HEK293 (cell line): ENCODE measurements at regions not wholly inside any gene's neighbourhood (a gene's known extent, or its start where the extent isn't known, plus 50 kb on each side); places are given as distances from the start of the nearest gene placed in this dataset.

Source experiments
- CTCF ChIA-PET: fragments of 350-600 bp; formaldehyde crosslinking; extraction: SDS; loops from one replicate; lab custom pipeline; 2021; ENCODE audit warnings: antibody characterized with exemption; lab: Yijun Ruan, JAX
- POLR2A ChIA-PET: fragments of 300-600 bp; formaldehyde crosslinking; extraction: SDS; loops from one replicate; lab custom pipeline; 2020; ENCODE audit warnings: antibody characterized with exemption, inconsistent platforms; lab: Yijun Ruan, JAX
- H3K27ac ChIP-seq: fragments of 200-500 bp; sonication (Bioruptor generic); 2 replicates; pipeline ENCODE4 v1.5.1; 2014; ENCODE audit warnings: low read depth, low read length, control low read depth, inconsistent platforms; ENCODE audit errors: extremely low read depth
- H3K36me3 ChIP-seq, 2 experiments: fragments of 200-500 bp in 1 of 2; sonication (Bioruptor generic) in 1 of 2; 1 replicate in 1 of 2; 2 replicates in 1 of 2; pipeline ENCODE4 v1.5.1; 2014 to 2017; ENCODE audit warnings: inconsistent platforms in 2 of 2, low read length in 2 of 2; ENCODE audit not compliant: control insufficient read depth in 2 of 2, insufficient read depth in 1 of 2
- H3K4me1 ChIP-seq: fragments of 200-500 bp; sonication (Bioruptor generic); 2 replicates; pipeline ENCODE4 v1.5.1; 2014; ENCODE audit warnings: mild to moderate bottlenecking, low read length, inconsistent platforms; ENCODE audit not compliant: control insufficient read depth, insufficient read depth
- H3K4me3 ChIP-seq: 2 replicates; pipeline ENCODE4 v1.5.1; 2011; ENCODE audit warnings: low read depth, mild to moderate bottlenecking, control low read depth, low read length, moderate library complexity
- H3K9me3 ChIP-seq: fragments of 200-500 bp; sonication (Bioruptor generic); 2 replicates; pipeline ENCODE4 v1.5.1; 2014; ENCODE audit warnings: low read depth, low read length, inconsistent platforms; ENCODE audit not compliant: control insufficient read depth, insufficient read depth
- ELK4 ChIP-seq: IDR thresholded peaks from 2 replicates; pipeline ENCODE4 v1.6.1; 2011; ENCODE audit warnings: mild to moderate bottlenecking, low read depth, low read length, borderline replicate concordance
- HOXC10 ChIP-seq: sonication (generic); formaldehyde crosslinking; IDR thresholded peaks from 2 replicates; pipeline ENCODE4 v1.8.1; 2023; ENCODE audit warnings: mild to moderate bottlenecking, missing genetic modification reagents
- KLF8 ChIP-seq: fragments of 450-650 bp; formaldehyde crosslinking; IDR thresholded peaks from 2 replicates; pipeline ENCODE4 v1.5.1; 2016; ENCODE audit warnings: missing biosample characterization, missing genetic modification characterization
- SALL2 ChIP-seq: fragments of 450-650 bp; formaldehyde crosslinking; IDR thresholded peaks from 2 replicates; pipeline ENCODE4 v1.5.0; 2017; ENCODE audit warnings: missing biosample characterization, mild to moderate bottlenecking, missing genetic modification characterization, borderline replicate concordance
- SP2 ChIP-seq: fragments of 450-650 bp; formaldehyde crosslinking; IDR thresholded peaks from 2 replicates; pipeline ENCODE4 v1.5.1; 2016; ENCODE audit warnings: missing biosample characterization, missing genetic modification characterization
- ZFHX2 ChIP-seq: fragments of 450-650 bp; formaldehyde crosslinking; conservative IDR thresholded peaks from 2 replicates; pipeline ENCODE4 v1.5.1; 2016; ENCODE audit warnings: missing biosample characterization, missing genetic modification characterization
- ZNF112 ChIP-seq: fragments of 450-650 bp; formaldehyde crosslinking; IDR thresholded peaks from 2 replicates; pipeline ENCODE4 v1.5.0; 2017; ENCODE audit warnings: missing biosample characterization, missing genetic modification characterization
- ZNF114 ChIP-seq: fragments of 450-650 bp; formaldehyde crosslinking; IDR thresholded peaks from 2 replicates; pipeline ENCODE4 v1.5.0; 2017; ENCODE audit warnings: missing biosample characterization, missing genetic modification characterization
- ZNF18 ChIP-seq: fragments of 450-650 bp; formaldehyde crosslinking; IDR thresholded peaks from 2 replicates; pipeline ENCODE4 v1.5.1; 2016; ENCODE audit warnings: missing biosample characterization, missing genetic modification characterization
- ZNF19 ChIP-seq: fragments of 450-650 bp; formaldehyde crosslinking; IDR thresholded peaks from 2 replicates; pipeline ENCODE4; 2016; ENCODE audit warnings: missing biosample characterization, missing genetic modification characterization, low read depth
- ZNF2 ChIP-seq: fragments of 450-650 bp; formaldehyde crosslinking; IDR thresholded peaks from 2 replicates; pipeline ENCODE4 v1.5.1; 2016; ENCODE audit warnings: missing biosample characterization, missing genetic modification characterization
- ZNF214 ChIP-seq: fragments of 450-650 bp; formaldehyde crosslinking; IDR thresholded peaks from 2 replicates; pipeline ENCODE4 v1.5.1; 2017; ENCODE audit warnings: missing biosample characterization, mild to moderate bottlenecking, missing genetic modification characterization, borderline replicate concordance
- ZNF223 ChIP-seq: fragments of 450-650 bp; formaldehyde crosslinking; IDR thresholded peaks from 2 replicates; pipeline ENCODE4 v1.5.1; 2016; ENCODE audit warnings: missing biosample characterization, missing genetic modification characterization
- ZNF335 ChIP-seq: fragments of 450-650 bp; formaldehyde crosslinking; conservative IDR thresholded peaks from 2 replicates; pipeline ENCODE4 v1.5.1; 2016; ENCODE audit warnings: missing biosample characterization, missing genetic modification characterization
- ZNF423 ChIP-seq: fragments of 450-650 bp; formaldehyde crosslinking; IDR thresholded peaks from 2 replicates; pipeline ENCODE4 v1.5.1; 2016; ENCODE audit warnings: missing biosample characterization, missing genetic modification characterization
- ZNF433 ChIP-seq: fragments of 450-650 bp; formaldehyde crosslinking; IDR thresholded peaks from 2 replicates; pipeline ENCODE4 v1.5.1; 2016; ENCODE audit warnings: missing biosample characterization, missing genetic modification characterization, low read depth
- ZNF548 ChIP-seq: fragments of 450-650 bp; formaldehyde crosslinking; IDR thresholded peaks from 2 replicates; pipeline ENCODE4 v1.5.1; 2016; ENCODE audit warnings: missing biosample characterization, missing genetic modification characterization
- ZNF677 ChIP-seq: fragments of 450-650 bp; IDR thresholded peaks from 2 replicates; pipeline ENCODE4 v1.5.0; 2018; ENCODE audit warnings: missing biosample characterization, mild to moderate bottlenecking, missing genetic modification characterization, moderate library complexity
- ZSCAN30 ChIP-seq: fragments of 450-650 bp; IDR thresholded peaks from 2 replicates; pipeline ENCODE4 v1.5.1; 2018; ENCODE audit warnings: missing biosample characterization, mild to moderate bottlenecking, missing genetic modification characterization, moderate library complexity
- ZSCAN4 ChIP-seq: fragments of 450-650 bp; formaldehyde crosslinking; IDR thresholded peaks from 2 replicates; pipeline ENCODE4 v1.5.1; 2017; ENCODE audit warnings: missing biosample characterization, missing genetic modification characterization
- TF ChIP-seq, protein P1 (sequence below): fragments of 450-650 bp; formaldehyde crosslinking; IDR thresholded peaks from 2 replicates; pipeline ENCODE4 v1.5.1; 2016; ENCODE audit warnings: missing biosample characterization, missing genetic modification characterization
- TF ChIP-seq, protein P2 (sequence below): fragments of 450-650 bp; formaldehyde crosslinking; IDR thresholded peaks from 2 replicates; pipeline ENCODE4 v1.5.1; 2017; ENCODE audit warnings: missing biosample characterization, mild to moderate bottlenecking, missing genetic modification characterization, moderate library complexity
- TF ChIP-seq, protein P3 (sequence below): fragments of 450-650 bp; formaldehyde crosslinking; IDR thresholded peaks from 2 replicates; pipeline ENCODE4 v1.5.1; 2016; ENCODE audit warnings: missing biosample characterization, missing genetic modification characterization

DNA sequence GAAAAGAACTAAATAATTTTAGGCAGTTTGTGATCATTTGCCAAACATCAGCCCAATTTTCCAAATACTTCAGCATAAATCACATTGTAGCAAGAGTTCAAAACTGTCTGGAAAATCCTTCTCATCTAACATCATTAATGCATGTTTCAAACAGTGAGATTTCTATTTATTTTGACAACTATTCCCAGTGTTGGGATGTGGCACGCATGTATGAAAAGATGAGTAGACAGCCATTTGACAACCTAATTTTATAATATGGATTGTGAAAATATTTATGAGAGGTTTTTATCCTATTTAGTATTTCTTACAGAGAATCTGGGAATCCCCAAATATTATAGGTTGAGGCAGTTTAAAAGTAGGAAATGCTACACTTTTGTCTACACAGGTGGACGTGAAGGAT is 357.6 kb upstream of the ARID1B start:
- POLR2A ChIA-PET: interaction anchor here (0.5 kb wide), 1 partner anchor 445 kb away, joined by 3 read pairs; no protein-coding TSS in a partner anchor
- CTCF ChIA-PET: no interaction called here
- Histone ChIP-seq H3K9me3 (no peaks in the 10 kb centered on the region), H3K36me3 (no peaks in the 10 kb centered on the region), H3K4me1 (no peaks in the 10 kb centered on the region), H3K27ac (no peak overlapping the region), H3K4me3 (no peak overlapping the region)
- TF ChIP-seq ELK4 (no peak), HOXC10 (CRISPR knock-in tag) (no peak), ZNF112 (no peak), ZNF677 (tag by site-specific recombination) (no peak), ZNF223 (tag by site-specific recombination) (no peak)
- TF ChIP-seq, protein P1, sequence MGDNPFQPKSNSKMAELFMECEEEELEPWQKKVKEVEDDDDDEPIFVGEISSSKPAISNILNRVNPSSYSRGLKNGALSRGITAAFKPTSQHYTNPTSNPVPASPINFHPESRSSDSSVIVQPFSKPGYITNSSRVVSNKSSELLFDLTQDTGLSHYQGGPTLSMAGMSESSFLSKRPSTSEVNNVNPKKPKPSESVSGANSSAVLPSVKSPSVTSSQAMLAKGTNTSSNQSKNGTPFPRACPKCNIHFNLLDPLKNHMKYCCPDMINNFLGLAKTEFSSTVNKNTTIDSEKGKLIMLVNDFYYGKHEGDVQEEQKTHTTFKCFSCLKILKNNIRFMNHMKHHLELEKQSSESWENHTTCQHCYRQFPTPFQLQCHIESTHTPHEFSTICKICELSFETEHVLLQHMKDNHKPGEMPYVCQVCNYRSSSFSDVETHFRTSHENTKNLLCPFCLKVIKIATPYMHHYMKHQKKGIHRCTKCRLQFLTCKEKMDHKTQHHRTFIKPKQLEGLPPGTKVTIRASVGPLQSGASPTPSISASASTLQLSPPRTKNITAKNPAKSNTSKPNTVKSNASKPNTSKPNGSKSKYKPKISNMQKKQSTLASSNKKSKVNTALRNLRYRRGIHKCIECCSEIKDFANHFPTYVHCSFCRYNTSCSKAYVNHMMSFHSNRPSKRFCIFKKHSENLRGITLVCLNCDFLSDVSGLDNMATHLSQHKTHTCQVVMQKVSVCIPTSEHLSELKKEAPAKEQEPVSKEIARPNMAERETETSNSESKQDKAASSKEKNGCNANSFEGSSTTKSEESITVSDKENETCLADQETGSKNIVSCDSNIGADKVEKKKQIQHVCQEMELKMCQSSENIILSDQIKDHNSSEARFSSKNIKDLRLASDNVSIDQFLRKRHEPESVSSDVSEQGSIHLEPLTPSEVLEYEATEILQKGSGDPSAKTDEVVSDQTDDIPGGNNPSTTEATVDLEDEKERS: no peak

- Histone ChIP-seq H3K27ac (no peak overlapping the region), H3K4me1 (no peaks in the 10 kb centered on the region), H3K36me3 (no peaks in the 10 kb centered on the region), H3K4me3 (no peak overlapping the region), H3K9me3 (no peaks in the 10 kb centered on the region)
- TF ChIP-seq ZNF18 (tag by site-specific recombination): no peak
- no peak for TF ChIP-seq ZNF433 (tag by site-specific recombination)
- no peak for TF ChIP-seq ZNF335 (tag by site-specific recombination)
- TF ChIP-seq ZNF19: no peak
- no peak for TF ChIP-seq ZNF2 (tag by site-specific recombination)
- TF ChIP-seq ZSCAN30: no peak
- ChIA-PET POLR2A (no interaction called here), CTCF (interaction anchor here (0.7 kb wide), 2 partner anchors 89 to 284 kb away, joined by 3 read pairs; no protein-coding TSS in a partner anchor)
Measured at GRCh38 chr6:156418253-156418652, 358.9 kb upstream of the ARID1B start.

DNA sequence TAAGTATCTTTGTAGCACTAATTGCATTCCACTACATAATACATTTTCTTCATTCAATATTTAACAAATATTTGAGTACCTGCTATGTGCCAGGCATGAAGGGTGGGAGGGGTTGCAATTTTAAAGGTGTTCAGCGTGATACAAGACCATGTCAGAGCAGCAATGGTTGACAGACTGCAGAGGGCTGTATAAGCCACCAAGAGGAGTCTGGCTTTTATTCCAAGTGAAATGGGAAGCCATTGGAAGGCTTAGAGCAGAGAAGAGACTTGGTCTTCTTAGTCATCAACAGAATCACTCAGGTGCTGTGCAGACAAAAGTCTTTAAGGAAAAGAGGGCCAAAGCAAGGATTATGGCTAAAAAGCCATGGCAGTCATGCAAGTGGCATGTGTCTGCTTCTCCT is 360.8 kb upstream of the ARID1B start:
- H3K4me3 ChIP-seq: no peak overlapping the region
- POLR2A ChIA-PET: no interaction called here
- CTCF ChIA-PET: interaction anchor here (0.7 kb wide), 1 partner anchor 12 kb away, joined by 3 read pairs; no protein-coding TSS in a partner anchor
- no peaks in the 10 kb centered on the region for H3K9me3 ChIP-seq
- H3K4me1 ChIP-seq: no peaks in the 10 kb centered on the region
- no peak overlapping the region for H3K27ac ChIP-seq
- H3K36me3 ChIP-seq: no peaks in the 10 kb centered on the region
- TF ChIP-seq ZSCAN4 (tag by site-specific recombination) (no peak), ZNF548 (tag by site-specific recombination) (no peak), SP2 (tag by site-specific recombination) (no peak), ZFHX2 (tag by site-specific recombination) (no peak), ZNF423 (tag by site-specific recombination) (no peak), ZNF114 (tag by site-specific recombination) (no peak), SALL2 (tag by site-specific recombination) (no peak), ZNF214 (tag by site-specific recombination) (no peak), KLF8 (tag by site-specific recombination) (no peak)
- TF ChIP-seq, protein P2, sequence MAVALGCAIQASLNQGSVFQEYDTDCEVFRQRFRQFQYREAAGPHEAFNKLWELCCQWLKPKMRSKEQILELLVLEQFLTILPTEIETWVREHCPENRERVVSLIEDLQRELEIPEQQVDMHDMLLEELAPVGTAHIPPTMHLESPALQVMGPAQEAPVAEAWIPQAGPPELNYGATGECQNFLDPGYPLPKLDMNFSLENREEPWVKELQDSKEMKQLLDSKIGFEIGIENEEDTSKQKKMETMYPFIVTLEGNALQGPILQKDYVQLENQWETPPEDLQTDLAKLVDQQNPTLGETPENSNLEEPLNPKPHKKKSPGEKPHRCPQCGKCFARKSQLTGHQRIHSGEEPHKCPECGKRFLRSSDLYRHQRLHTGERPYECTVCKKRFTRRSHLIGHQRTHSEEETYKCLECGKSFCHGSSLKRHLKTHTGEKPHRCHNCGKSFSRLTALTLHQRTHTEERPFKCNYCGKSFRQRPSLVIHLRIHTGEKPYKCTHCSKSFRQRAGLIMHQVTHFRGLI (tag by site-specific recombination): no peak
- TF ChIP-seq, protein P3, sequence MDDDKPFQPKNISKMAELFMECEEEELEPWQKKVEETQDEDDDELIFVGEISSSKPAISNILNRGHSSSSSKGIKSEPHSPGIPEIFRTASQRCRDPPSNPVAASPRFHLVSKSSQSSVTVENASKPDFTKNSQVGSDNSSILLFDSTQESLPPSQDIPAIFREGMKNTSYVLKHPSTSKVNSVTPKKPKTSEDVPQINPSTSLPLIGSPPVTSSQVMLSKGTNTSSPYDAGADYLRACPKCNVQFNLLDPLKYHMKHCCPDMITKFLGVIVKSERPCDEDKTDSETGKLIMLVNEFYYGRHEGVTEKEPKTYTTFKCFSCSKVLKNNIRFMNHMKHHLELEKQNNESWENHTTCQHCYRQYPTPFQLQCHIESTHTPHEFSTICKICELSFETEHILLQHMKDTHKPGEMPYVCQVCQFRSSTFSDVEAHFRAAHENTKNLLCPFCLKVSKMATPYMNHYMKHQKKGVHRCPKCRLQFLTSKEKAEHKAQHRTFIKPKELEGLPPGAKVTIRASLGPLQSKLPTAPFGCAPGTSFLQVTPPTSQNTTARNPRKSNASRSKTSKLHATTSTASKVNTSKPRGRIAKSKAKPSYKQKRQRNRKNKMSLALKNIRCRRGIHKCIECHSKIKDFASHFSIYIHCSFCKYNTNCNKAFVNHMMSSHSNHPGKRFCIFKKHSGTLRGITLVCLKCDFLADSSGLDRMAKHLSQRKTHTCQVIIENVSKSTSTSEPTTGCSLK (tag by site-specific recombination): no peak
